SK-N-SH treated with all-trans-retinoic acid at 6 μM for 48 hours (cell line): ENCODE measurements at regions not wholly inside any gene's neighbourhood (a gene's known extent, or its start where the extent isn't known, plus 50 kb on each side); places are given as distances from the start of the nearest gene placed in this dataset.

Experiments
- BACH2 ChIP-seq: fragments of 250-450 bp; sonication (Bioruptor Pico); IDR thresholded peaks from 2 replicates; pipeline ENCODE4 v1.9.0; 2021; ENCODE audit warnings: mild to moderate bottlenecking, borderline replicate concordance
- CREB5 ChIP-seq: fragments of 250-450 bp; sonication (Bioruptor Pico); IDR thresholded peaks from 2 replicates; pipeline ENCODE4 v1.5.1; 2020; ENCODE audit warnings: low read depth, mild to moderate bottlenecking, moderate library complexity
- PATZ1 ChIP-seq: fragments of 250-450 bp; sonication (Bioruptor Pico); IDR thresholded peaks from 2 replicates; pipeline ENCODE4 v1.8.0; 2020; ENCODE audit warnings: mild to moderate bottlenecking, moderate library complexity, borderline replicate concordance
- SNAI2 ChIP-seq: fragments of 250-450 bp; sonication (Bioruptor Pico); IDR thresholded peaks from 2 replicates; pipeline ENCODE4 v1.5.0; 2020; ENCODE audit warnings: mild to moderate bottlenecking, moderate library complexity
- ZFP3 ChIP-seq: fragments of 250-450 bp; sonication (Bioruptor Pico); IDR thresholded peaks from 2 replicates; pipeline ENCODE4 v1.5.0; 2020; ENCODE audit warnings: mild to moderate bottlenecking, moderate library complexity
- ZFP30 ChIP-seq: fragments of 450-650 bp; formaldehyde crosslinking; IDR thresholded peaks from 2 replicates; pipeline ENCODE4 v1.5.0; 2022; ENCODE audit warnings: mild to moderate bottlenecking, moderate library complexity
- ZNF70 ChIP-seq: fragments of 450-650 bp; formaldehyde crosslinking; IDR thresholded peaks from 2 replicates; pipeline ENCODE4 v1.5.0; 2020; ENCODE audit warnings: mild to moderate bottlenecking, moderate library complexity
- ZNF8 ChIP-seq: fragments of 450-650 bp; formaldehyde crosslinking; IDR thresholded peaks from 2 replicates; pipeline ENCODE4 v1.5.0; 2020; ENCODE audit warnings: mild to moderate bottlenecking, moderate library complexity

- TF ChIP-seq ZNF8 (CRISPR knock-in tag) (no peak), ZFP30 (CRISPR knock-in tag) (no peak), CREB5 (CRISPR knock-in tag) (no peak), BACH2 (CRISPR knock-in tag) (no peak), SNAI2 (CRISPR knock-in tag) (no peak), PATZ1 (CRISPR knock-in tag) (no peak), ZNF70 (CRISPR knock-in tag) (no peak), ZFP3 (CRISPR knock-in tag) (no peak)
Observed at GRCh38 chr2:236883819-236884218, 201.9 kb upstream of the COPS8 start.
